Activated naive CD4-positive, alpha-beta T cell treated with anti-CD3 and anti-CD28 coated beads for 36 hours (primary cell): ENCODE measurements at regions not wholly inside any gene's neighbourhood (a gene's known extent, or its start where the extent isn't known, plus 50 kb on each side); places are given as distances from the start of the nearest gene placed in this dataset.

Source experiments
- CTCF ChIA-PET: fragments of 350-600 bp; sonication (Branson Sonifier 250); formaldehyde crosslinking; loops from one replicate; lab custom pipeline; 2021; ENCODE audit warnings: antibody characterized with exemption; lab: Charles Lee
- DNase-seq: peaks from one replicate; pipeline ENCODE4 v3.0.0-alpha.2; 2020
- H3K27ac Mint-ChIP-seq: one replicate; pipeline ENCODE4 v1.8.0; 2021; ENCODE audit warnings: mild to moderate bottlenecking, mixed read lengths
- H3K27me3 Mint-ChIP-seq: one replicate; pipeline ENCODE4 v1.8.0; 2021; ENCODE audit warnings: low read depth, mixed read lengths
- H3K36me3 Mint-ChIP-seq: one replicate; pipeline ENCODE4 v1.8.0; 2021; ENCODE audit warnings: low read depth, mixed read lengths
- H3K4me1 Mint-ChIP-seq: one replicate; pipeline ENCODE4 v1.8.0; 2021; ENCODE audit warnings: low read depth, mixed read lengths
- H3K4me3 Mint-ChIP-seq: one replicate; pipeline ENCODE4 v1.8.0; 2021; ENCODE audit warnings: mild to moderate bottlenecking, moderate library complexity, mixed read lengths
- H3K9me3 Mint-ChIP-seq: one replicate; pipeline ENCODE4 v1.8.0; 2021; ENCODE audit warnings: mixed read lengths
- intact Hi-C: fragments of 100-400 bp; cut with micrococcal nuclease; formaldehyde crosslinking; loops from one replicate; pipeline ENCODE4 v1.15.1; 2023

GRCh38 chr1:163774978-163775620 is 453.3 kb downstream of the NUF2 start:
- CTCF ChIA-PET = no interaction called here
- no peak for DNase-seq
- H3K4me1 Mint-ChIP-seq = no peaks in the 10 kb centered on the region
- intact Hi-C loops = no loop called here
- H3K27me3 Mint-ChIP-seq = no peaks in the 10 kb centered on the region
- no peak overlapping the region for H3K27ac Mint-ChIP-seq
- H3K9me3 Mint-ChIP-seq = peaks cover 7% of the 10 kb centered on the region
- no peaks in the 10 kb centered on the region for H3K36me3 Mint-ChIP-seq
- no peak overlapping the region for H3K4me3 Mint-ChIP-seq

- no peaks in the 10 kb centered on the region for H3K4me1 Mint-ChIP-seq
- H3K27ac Mint-ChIP-seq = no peak overlapping the region
- DNase-seq = no peak
- intact Hi-C loops = no loop called here
- H3K9me3 Mint-ChIP-seq = peaks cover 12% of the 10 kb centered on the region
- CTCF ChIA-PET = no interaction called here
- H3K4me3 Mint-ChIP-seq = no peak overlapping the region
- no peaks in the 10 kb centered on the region for H3K27me3 Mint-ChIP-seq
- H3K36me3 Mint-ChIP-seq = no peaks in the 10 kb centered on the region
These were observed 455.5 kb downstream of the NUF2 start for GRCh38 chr1:163777205-163777604.

- H3K4me1 Mint-ChIP-seq = no peaks in the 10 kb centered on the region
- no peak overlapping the region for H3K27ac Mint-ChIP-seq
- H3K9me3 Mint-ChIP-seq = peaks cover 8% of the 10 kb centered on the region
- CTCF ChIA-PET = no interaction called here
- intact Hi-C loops = no loop called here
- H3K4me3 Mint-ChIP-seq = no peak overlapping the region
- DNase-seq = no peak
- no peaks in the 10 kb centered on the region for H3K27me3 Mint-ChIP-seq
- no peaks in the 10 kb centered on the region for H3K36me3 Mint-ChIP-seq
These were observed 459.4 kb downstream of the NUF2 start for GRCh38 chr1:163781146-163781545.

- CTCF ChIA-PET = no interaction called here
- intact Hi-C loops = no loop called here
- H3K4me3 Mint-ChIP-seq = no peak overlapping the region
- peaks cover 5% of the 10 kb centered on the region for H3K9me3 Mint-ChIP-seq
- no peak overlapping the region for H3K27ac Mint-ChIP-seq
- H3K4me1 Mint-ChIP-seq = no peaks in the 10 kb centered on the region
- no peak for DNase-seq
- H3K27me3 Mint-ChIP-seq = no peaks in the 10 kb centered on the region
- H3K36me3 Mint-ChIP-seq = no peaks in the 10 kb centered on the region
These were observed 464.2 kb downstream of the NUF2 start for GRCh38 chr1:163785868-163786405.

GRCh38 chr1:163789911-163790310 is 468.2 kb downstream of the NUF2 start:
- Mint-ChIP-seq H3K4me3 (no peak overlapping the region), H3K36me3 (no peaks in the 10 kb centered on the region), H3K27ac (no peak overlapping the region)

GRCh38 chr1:163794551-163794950 is 472.8 kb downstream of the NUF2 start:
- DNase-seq = no peak
- Mint-ChIP-seq H3K4me1 (no peaks in the 10 kb centered on the region), H3K4me3 (no peak overlapping the region), H3K36me3 (no peaks in the 10 kb centered on the region), H3K9me3 (peaks cover 20% of the 10 kb centered on the region), H3K27me3 (no peaks in the 10 kb centered on the region), H3K27ac (no peak overlapping the region)
- intact Hi-C loops = no loop called here
- CTCF ChIA-PET = no interaction called here

More at GRCh38 chr1:163789911-163790310, 468.2 kb downstream of the NUF2 start:
- peaks cover 11% of the 10 kb centered on the region for H3K9me3 Mint-ChIP-seq
- no peaks in the 10 kb centered on the region for H3K4me1 Mint-ChIP-seq
- H3K27me3 Mint-ChIP-seq = no peaks in the 10 kb centered on the region
- DNase-seq = no peak
- intact Hi-C loops = no loop called here
- CTCF ChIA-PET = no interaction called here

GRCh38 chr1:163796394-163796821 is 474.7 kb downstream of the NUF2 start:
- intact Hi-C loops = no loop called here
- Mint-ChIP-seq H3K36me3 (no peaks in the 10 kb centered on the region), H3K4me3 (no peak overlapping the region), H3K4me1 (no peaks in the 10 kb centered on the region), H3K27me3 (no peaks in the 10 kb centered on the region), H3K27ac (no peak overlapping the region), H3K9me3 (peaks cover 20% of the 10 kb centered on the region)
- CTCF ChIA-PET = no interaction called here
- no peak for DNase-seq

GRCh38 chr1:163797816-163798215 is 476.1 kb downstream of the NUF2 start:
- no peaks in the 10 kb centered on the region for H3K27me3 Mint-ChIP-seq
- CTCF ChIA-PET = interaction anchor here (0.6 kb wide), 1 partner anchor 309 kb away, joined by 3 read pairs; no protein-coding TSS in a partner anchor

GRCh38 chr1:163799190-163799805 is 477.5 kb downstream of the NUF2 start:
- Mint-ChIP-seq H3K4me3 (no peak overlapping the region), H3K9me3 (peaks cover 8% of the 10 kb centered on the region), H3K36me3 (no peaks in the 10 kb centered on the region), H3K4me1 (no peaks in the 10 kb centered on the region), H3K27me3 (no peaks in the 10 kb centered on the region), H3K27ac (no peak overlapping the region)
- CTCF ChIA-PET = no interaction called here
- no peak for DNase-seq
- intact Hi-C loops = no loop called here

More at GRCh38 chr1:163797816-163798215, 476.1 kb downstream of the NUF2 start:
- intact Hi-C loops = no loop called here
- Mint-ChIP-seq H3K9me3 (peaks cover 14% of the 10 kb centered on the region), H3K4me1 (no peaks in the 10 kb centered on the region), H3K4me3 (no peak overlapping the region), H3K36me3 (no peaks in the 10 kb centered on the region), H3K27ac (no peak overlapping the region)
- no peak for DNase-seq

GRCh38 chr1:163807331-163808049 is 485.7 kb downstream of the NUF2 start:
- Mint-ChIP-seq H3K27ac (no peak overlapping the region), H3K4me1 (no peaks in the 10 kb centered on the region), H3K27me3 (no peaks in the 10 kb centered on the region), H3K36me3 (no peaks in the 10 kb centered on the region), H3K4me3 (no peak overlapping the region), H3K9me3 (peaks cover 4% of the 10 kb centered on the region)
- intact Hi-C loops = no loop called here
- no peak for DNase-seq
- CTCF ChIA-PET = no interaction called here

GRCh38 chr1:163813251-163813650 is 491.5 kb downstream of the NUF2 start:
- intact Hi-C loops = no loop called here
- no peaks in the 10 kb centered on the region for H3K27me3 Mint-ChIP-seq
- no peak for DNase-seq
- no peaks in the 10 kb centered on the region for H3K4me1 Mint-ChIP-seq
- CTCF ChIA-PET = interaction anchor here (0.8 kb wide), 1 partner anchor 457 kb away, joined by 3 read pairs; no protein-coding TSS in a partner anchor
- no peak overlapping the region for H3K27ac Mint-ChIP-seq
- H3K4me3 Mint-ChIP-seq = no peak overlapping the region
- H3K36me3 Mint-ChIP-seq = no peaks in the 10 kb centered on the region
- H3K9me3 Mint-ChIP-seq = peaks cover 11% of the 10 kb centered on the region

GRCh38 chr1:163820226-163820625 is 498.5 kb downstream of the NUF2 start:
- no peak for DNase-seq
- Mint-ChIP-seq H3K27me3 (no peaks in the 10 kb centered on the region), H3K4me1 (no peaks in the 10 kb centered on the region), H3K36me3 (no peaks in the 10 kb centered on the region), H3K27ac (no peak overlapping the region), H3K9me3 (peaks cover 7% of the 10 kb centered on the region), H3K4me3 (no peak overlapping the region)
- intact Hi-C loops = no loop called here
- CTCF ChIA-PET = no interaction called here
